ENCODE measurements at regions not wholly inside any gene's neighbourhood (a gene's known extent, or its start where the extent isn't known, plus 50 kb on each side); places are given as distances from the start of the nearest gene placed in this dataset.

DNA sequence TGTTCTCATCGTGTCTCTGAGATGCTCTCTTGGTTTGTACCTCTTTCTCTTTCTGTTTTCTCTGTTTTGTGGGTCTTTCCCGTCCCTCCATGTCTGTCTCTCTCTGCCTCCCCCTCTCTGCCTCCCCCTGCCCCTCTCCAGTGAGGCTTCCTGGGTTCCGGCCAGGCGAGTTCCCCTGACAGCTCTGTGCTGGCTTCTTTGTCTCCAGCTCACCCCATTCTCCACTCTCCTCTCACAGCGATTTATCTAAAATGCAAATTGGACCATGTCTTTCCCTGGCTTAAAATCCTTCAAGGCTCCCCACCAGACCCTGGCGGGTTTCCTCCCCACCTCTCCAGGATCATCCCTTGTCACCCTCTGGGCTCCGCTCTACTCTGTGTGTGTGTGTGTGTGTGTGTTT is 202.4 kb upstream of the POU3F1 start:
- no peak for DNase-seq

DNA sequence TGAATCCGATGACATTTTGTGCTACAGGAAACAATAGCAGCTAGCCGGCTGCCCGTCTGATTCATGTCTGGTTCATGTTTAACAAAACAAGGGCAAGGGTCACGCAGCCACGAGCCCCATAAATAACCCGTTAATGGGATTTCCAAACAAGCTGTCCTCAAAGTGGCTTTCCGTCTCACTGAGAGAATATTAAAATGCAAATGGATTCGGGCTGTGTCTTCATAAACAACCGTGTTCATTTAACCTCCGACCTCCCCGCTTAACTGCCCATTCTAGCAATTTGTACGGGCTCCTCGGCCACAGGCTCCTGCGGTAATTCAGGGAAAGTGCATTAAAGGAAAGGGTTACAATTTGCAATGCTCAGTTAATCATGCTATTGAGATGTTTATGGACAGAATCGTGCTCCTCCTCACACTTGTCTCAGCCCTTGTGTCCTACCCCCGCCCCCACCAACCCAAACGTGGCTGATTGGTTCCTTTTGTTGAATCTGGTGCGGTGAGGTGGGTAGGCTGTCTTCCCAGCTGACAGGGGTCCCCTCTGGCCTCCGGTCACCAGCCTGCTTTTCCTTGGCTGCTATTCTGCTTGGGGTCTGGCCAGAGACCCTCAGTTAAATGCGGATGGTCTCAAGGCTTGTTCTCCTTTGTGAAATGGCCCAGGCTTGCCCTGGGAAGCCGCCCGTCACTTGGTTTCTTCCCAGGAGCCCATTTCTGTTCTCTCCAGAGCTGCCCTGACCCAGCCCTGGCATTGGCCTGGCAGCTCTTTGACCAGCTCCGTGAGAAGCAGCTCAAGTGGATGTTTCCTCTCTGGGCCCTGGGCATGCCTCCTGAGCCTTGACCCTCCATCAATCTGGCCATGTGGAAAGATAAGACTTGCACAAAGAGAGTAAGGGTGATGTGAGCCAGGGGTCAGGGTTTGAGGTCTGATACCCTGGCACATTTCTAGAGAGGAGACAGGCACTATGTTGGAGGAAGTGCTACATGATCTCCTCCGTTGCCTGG is 200.7 kb upstream of the POU3F1 start:
- DNase-seq, result no peak

DNA sequence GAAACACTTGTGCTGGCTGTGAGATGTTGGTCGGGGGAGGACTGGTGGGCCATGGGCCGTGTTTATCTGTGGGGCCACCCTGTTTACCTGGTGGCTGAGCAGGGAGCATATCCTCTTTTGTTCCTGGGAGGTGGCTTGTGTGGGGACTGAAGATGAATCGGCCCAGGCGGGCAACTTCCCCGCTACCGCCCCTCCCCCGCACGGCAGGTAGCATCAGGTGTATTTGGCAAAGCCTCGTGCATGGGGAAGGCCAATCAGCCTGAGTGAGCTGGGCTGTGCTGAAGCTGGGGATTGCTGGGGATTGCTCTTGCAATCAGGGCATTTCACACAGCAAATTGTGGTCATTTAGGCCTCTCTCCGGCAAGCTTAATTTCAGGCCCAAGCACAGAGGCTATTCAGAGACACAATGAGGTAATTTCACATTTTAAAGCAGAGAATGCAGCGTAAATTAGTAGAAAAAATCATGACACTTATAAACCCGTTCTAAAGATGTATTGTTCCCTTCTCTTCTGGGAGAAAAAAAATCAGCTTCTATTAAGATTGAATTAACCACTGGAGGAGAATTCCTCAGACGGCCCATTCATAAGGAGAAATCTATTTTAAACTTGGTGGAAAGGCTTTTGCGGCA is 197.7 kb upstream of the POU3F1 start:
- no peak for DNase-seq

DNA sequence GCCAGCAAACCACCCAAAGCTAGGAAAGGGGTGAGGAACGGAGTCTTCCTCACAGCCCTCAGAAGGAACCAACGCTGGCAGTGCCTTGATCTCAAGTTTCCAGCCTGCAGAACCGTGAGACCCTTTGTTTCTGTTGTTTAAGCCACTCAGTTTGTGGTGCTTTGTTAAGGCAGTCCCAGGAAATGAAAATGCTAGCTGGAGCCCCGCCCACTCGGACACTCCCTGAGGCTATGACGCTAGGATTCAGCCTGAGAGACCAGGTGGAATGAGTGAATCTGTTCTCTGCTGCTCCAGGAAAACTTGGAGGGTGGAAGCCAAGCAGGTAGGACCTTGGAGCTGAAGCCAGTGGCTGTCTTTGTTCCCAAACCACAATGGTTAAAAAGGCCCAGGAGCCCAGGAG is 196.5 kb upstream of the POU3F1 start:
- DNase-seq, result no peak

DNA sequence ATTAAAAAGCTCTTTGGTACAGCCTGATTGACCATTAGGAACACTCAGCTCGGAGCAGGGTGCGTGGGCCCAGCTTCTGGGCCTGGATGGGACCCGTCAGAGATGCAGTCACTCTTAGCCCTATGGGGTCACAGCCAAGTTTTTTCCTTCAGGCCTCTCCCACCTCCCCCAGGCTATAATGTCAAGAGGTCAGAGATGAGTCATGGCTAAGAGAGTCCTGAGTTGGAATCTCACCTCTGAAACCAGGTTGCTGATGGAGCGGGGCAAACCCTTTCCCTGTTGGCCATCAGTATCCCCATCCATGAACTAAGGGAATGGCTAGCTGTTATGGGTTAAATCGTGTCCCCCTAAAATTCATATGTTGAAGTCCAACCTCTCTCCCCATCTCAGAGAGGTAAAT is 195.9 kb upstream of the POU3F1 start:
- DNase-seq, result no peak

DNA sequence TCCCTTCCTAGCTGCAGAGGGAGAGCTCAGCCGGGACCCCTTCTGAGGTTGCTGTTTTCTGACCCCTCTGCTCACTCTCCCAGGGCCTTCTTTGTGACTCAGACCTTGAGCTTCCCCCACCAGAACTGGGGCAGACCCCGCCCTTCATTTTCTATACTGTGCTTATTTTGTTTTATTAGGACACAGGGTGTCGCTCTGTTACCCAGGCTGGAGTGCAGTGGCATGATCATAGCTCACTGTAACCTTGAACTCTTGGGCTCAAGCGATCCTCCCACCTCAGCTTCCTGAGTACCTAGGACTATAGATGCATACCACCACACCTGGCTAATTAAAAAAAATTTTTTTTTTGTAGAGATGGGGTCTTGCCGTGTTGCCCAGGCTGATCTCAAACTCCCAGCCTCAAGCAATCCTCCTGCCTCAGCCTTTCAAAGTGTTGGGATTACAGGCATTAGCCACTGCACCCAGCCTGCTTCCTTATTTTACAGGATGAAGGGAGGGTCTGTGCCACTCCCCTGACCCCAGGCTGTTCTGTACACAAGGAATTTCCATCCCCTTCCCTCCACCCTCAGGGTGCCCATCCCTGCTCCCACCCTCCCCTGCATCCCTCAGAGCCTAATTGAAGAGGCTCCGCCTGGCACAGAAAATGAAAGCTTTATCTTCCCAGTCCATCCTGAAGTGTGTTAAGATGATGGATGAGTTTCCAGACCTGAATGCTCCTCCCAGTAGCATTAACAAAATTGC is 195.2 kb upstream of the POU3F1 start:
- DNase-seq, result no peak

DNA sequence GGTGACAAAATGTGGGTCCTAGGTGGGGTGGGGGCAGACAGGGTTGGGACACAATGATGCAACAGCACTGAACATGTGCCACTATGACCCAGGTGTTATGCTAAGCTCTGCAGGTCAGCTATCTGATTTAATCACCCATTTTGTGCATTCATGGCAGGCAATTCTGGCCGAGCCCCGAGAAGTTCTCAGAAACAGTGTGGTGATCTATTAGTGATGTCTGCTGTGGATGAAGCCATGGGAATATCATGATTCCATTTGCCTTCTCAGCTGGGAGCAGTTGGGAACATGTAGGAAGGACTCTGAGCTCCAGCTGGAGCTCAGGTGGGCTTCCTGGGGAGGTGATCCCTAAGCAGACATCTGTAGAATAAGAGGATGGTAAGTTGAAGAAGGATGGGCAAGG is 194.0 kb upstream of the POU3F1 start:
- no peak for DNase-seq

DNA sequence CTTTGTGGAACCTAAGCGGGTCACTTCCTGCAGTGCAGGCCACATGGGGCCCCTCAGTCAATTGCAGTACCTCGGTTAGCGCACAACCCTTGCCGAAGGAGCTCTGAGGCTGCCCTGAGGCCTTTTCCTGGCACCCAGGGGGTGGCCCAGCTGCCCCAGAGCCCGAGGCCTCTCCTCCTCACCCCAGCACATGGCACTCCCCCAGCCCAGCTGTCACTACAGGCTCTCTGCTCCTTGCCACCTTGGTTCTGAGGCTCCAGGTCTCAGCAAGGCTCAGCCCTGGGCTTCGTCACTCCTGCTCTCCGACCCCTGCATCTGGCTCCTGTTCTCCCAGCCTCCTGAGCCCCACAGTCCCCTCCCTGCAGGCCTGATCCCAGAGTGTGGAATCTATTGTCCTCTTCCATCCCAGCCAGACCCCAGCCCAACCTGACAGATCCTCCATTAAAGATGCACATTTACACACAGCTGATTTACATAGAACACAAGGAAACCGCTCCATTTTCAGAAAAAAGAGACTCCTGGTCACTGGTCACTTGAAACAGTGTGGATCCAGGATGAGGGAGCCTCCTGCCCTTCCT is 192.8 kb upstream of the POU3F1 start:
- no peak for DNase-seq

DNA sequence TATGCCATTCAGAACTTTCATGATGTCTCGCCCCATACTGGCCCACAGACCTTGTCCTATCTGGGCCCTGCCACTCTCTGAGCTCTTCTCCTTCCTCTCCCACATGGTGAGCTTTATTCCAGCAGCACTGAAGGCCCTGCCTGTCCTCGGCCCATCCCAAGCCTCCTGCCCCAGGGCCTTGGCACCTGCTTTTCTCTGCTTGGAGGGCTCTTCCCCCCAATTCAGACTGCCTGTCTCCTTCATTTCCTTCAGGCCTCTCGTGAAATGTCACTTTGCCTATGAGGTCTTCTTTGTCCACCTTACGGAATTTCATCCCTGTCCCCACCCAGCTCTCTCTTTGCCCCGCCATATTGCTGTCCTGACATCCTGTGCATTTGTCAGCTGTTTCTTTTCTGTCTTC is 191.7 kb upstream of the POU3F1 start:
- no peak for DNase-seq

DNA sequence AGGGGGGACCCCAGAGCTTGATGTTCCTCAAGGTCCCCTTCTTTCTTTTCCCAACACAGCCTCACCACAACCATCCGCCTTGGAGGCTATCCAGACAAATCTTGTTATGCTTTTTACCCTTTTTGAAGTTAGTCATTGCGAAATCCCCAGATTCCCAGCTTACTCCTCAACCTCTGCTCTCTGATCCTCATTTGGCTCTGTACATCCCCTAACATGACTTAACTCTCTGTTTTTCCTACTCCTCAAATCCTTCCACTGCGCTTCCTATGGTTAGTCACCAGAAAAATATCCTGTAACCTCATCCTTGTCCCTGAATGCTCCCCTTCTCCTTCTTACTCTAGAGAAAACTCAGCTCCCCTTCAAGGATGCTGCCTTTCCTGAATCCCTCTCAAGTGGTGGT is 189.1 kb upstream of the POU3F1 start:
- DNase-seq, result no peak

DNA sequence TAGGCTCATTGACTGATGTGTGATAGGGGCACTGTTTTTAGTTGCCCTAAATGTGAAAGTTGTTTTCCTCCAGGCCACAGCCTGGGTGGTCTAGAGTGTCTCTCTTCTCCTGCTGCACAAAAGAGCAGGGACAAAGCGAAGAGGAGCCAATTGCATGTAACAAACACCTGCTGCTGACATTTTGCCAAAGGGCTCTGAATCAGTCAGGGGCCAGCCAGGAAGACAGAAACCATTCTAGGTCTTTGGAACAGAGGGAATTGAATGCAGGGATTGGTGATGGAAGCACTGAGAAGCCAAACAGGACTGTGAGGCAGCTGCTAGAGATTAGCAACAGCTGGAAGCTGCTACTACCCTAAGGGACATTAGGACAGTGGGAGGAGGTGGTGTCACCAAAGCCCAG is 185.3 kb upstream of the POU3F1 start:
- no peak for DNase-seq

DNA sequence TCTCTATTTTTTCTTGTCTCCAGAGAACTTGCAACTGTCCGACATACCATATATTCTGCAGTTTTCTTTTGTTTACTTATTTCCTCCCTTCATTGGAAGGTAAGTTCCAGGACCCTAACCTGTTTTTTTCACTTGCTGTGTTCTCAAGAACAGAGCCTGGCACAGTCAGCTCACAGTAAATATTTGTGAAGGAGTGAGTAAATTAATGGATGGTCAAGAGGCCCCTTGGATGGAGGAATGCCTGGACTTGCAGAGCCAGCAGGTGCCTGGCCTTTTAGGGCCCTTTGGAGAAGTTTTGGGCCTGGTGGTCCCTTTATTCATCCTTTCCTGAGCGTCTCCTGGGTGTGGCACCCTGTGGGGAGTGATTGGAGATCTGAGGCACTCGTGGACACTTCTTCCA is 182.1 kb upstream of the POU3F1 start:
- no peak for DNase-seq

DNA sequence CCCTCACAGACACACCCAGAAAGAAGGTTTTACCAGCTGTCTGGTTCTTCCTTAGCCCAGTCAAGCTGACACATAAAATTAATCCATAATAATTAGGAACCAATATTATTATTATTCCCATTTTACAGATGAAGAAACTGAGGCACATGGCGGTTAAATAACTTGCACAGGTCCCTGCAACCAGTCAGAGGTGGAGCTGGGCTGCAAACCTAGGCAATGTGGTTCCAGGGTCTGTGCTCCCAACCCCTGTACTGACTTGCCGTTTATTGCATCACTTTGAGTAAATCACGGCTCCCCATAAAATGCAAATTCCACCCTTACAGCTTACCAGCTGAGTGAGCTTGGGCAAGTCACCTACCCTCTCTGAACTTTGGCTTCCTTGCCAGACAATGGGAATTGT is 179.2 kb upstream of the POU3F1 start:
- no peak for DNase-seq

DNA sequence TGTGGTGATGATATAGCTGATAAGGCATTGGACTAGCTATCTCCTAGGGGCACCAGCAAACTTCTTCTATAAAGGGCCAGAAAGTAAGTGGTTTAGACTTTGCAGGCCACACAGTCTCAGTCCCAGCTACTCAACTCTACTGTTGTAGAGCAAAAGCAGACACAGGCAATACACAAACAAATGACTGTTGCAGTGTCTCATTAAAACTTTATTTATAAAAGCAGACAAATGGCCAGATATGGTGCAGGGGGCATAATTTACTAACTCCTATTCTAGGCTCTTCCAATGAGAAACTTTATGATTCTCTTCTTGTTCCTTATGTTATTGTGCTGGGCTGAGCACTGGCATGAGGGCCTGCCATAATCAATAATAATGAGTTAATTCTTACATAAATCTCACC is 176.8 kb upstream of the POU3F1 start:
- DNase-seq, result no peak

DNA sequence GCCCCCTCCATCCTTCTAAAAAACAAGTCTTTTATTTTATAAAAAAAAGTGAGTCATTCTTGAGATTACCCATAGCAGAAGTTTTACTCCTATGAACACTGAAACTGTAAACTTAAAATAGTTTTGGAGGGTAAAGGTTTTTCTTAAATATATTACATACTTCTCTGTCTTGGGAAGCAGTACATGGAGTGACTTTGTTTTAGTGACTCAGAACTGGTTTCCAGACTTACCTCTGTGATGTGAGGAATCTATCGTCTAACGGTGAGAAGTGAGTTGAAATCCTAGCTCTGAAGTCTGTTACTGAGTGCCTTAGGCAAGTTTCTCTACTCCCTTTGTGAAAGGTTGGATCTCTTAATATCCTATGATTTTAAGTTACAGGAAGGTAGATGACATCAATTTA is 176.3 kb upstream of the POU3F1 start:
- DNase-seq, result no peak

DNA sequence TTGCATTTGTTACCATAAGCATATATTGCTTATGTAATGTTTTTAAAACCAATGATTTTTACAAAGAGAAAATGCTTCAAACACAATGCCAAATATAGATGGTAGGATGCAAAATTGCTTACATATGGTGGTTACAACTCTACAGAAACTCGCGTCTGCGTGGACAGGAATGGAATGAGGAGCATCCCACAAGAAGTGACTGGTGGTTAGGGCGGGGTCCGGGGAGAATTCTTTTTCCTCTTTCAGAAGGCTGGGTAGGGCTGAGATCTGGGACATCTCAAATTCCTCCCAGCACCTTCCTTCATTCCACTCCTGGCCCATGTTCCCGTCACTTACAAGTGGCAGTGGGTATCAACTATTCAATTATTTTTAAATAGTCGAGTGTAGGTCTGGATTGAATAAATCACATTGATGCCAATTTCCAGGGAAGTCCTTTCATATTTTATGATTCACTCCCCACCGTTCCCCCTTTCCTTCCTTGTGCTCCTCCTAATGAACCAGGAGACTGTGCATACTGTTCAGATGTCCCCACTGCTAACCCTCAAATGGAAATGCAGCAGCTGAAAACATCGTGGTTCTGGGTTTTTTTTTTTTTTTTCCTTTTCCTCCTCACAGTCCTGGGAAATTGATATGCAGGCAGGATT is 174.5 kb upstream of the POU3F1 start:
- DNase-seq, result no peak

DNA sequence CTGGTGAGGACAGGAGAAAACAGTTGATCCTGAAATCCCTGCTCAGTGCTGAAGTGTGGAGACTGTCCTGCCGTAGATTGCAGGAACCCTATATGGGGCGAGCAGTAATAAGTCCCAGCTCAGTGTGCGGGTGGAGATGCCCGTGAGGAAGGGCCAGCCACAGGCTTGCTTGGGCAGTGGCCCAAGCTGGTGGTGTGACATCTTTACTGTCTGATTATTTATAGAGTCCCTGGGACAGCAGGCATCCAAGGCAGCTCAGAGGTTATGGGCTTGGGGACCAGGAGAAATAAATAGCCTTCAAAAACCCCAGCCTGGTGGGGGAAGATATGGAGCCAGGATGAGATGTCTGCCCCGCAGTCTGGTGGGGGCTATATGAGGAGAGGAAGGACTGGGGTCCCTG is 170.7 kb upstream of the POU3F1 start:
- no peak for DNase-seq

DNA sequence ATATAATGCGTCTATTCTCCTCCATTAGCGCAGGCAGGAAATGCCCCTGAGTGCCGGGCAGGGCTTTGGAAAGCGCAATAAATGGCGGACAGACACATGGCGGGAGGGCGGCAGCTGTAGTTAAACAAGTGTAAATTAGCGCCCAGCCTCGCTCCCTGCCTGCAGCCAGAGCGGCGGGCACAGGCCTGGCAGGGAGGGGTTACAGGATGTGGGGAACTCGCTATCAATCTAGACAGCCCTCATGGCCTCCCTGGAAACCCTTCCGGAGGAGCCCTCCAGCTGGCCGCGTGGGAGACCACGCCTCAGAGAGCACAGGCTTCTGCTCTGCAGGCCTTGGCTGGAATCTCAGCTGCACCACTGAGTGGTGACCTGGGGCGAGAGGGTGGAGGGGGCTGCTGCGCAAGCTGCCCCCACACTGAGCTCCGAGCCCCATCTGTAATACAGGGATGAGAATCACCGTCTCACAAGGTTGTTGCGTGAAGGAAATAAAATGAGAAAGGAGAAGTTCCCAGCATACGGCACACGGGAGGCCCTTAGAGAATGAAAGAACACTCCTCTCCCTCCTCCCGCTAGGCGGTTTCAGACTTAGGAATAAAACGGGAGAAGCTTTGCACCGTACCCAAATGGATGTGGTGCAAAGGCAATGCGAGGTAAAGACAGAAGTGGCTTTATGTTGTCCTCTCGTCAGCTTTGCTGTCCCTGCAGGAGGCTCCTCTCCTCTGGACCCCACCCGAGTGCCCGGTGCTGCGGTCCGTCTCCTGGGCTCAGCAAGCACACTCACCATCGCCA is 167.2 kb upstream of the POU3F1 start:
- DNase-seq, result no peak

DNA sequence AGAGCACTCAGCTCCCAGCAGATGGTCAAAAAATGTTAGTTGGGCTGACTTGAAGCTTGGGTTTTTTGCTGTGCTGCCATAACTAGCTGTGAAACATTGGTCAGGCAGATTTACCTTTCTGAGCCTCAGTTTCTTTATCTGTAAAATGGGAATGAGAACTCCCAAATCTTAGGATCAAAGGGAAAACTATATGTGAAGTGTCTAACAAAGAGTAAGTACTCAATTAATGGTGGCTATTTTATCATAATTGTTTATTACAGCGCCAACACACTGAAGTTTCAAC is 164.2 kb upstream of the POU3F1 start:
- no peak for DNase-seq

DNA sequence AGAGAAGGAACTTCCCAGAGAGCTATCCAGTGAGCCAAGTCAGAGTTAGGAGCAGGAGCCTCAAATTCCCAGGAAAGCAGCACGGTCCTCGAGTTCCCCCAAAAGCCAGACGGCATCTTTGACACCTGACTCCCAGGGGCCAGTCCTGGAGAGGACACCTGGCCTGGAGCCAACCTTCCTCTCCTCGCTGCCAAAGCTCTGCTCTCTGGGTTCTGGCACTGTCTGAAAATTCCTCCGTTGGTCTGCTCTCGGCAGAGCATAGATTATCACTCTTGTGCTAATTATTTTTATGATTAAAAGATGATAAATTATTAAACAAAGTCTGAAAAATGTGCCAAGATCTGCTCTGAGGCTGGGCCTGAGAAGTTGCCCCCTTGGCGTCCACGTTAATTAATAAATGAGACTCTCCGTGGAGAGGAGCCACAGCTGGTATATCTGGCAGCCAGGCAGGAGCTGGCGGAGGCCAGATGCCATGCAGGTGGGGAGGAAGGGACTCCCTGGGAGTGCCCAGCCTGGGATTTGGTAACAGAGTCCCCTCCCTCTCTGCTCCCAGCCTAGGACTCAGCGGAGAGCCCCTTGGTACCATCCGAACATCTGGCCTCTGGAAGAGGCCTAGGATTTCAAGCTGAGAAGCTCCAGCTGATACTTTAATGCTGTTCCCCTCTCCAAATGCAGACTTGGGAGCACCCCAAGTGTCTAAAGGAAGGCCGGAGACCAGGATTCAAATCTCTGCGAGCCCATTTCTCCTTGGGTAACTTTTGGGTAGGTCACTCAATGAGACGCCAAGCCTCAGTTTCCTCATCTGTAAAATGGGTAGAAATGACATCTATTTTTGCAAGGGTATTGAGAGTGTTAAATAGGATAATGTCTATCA is 163.7 kb upstream of the POU3F1 start:
- DNase-seq, result no peak

Measured in C1 segment of cervical spinal cord (tissue), 14 donors.